ENCODE measurements at regions not wholly inside any gene's neighbourhood (a gene's known extent, or its start where the extent isn't known, plus 50 kb on each side); places are given as distances from the start of the nearest gene placed in this dataset.

DNA sequence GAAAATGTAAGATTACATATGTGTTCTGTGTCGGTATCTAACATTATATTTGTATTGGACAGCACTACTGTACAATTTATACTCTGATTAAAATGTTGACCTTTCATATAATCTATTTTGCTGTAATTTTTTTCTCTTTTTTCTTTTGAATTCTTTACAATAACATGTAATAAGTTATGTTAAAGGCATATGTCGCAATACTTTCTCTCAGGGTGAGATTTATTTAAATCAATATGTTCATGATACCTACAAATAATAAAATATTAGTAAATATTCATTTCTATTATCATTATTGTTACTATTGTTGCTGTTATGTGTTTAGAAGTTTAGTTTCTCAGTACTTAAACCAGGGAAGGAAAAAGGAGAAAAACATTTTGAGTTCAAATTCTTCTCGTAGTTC is 807.4 kb downstream of the STIM2 start:
- H3K4me3 ChIP-seq (ENCODE audit: low read depth, low read length), result no peak overlapping the region
- TF ChIP-seq, protein P1, sequence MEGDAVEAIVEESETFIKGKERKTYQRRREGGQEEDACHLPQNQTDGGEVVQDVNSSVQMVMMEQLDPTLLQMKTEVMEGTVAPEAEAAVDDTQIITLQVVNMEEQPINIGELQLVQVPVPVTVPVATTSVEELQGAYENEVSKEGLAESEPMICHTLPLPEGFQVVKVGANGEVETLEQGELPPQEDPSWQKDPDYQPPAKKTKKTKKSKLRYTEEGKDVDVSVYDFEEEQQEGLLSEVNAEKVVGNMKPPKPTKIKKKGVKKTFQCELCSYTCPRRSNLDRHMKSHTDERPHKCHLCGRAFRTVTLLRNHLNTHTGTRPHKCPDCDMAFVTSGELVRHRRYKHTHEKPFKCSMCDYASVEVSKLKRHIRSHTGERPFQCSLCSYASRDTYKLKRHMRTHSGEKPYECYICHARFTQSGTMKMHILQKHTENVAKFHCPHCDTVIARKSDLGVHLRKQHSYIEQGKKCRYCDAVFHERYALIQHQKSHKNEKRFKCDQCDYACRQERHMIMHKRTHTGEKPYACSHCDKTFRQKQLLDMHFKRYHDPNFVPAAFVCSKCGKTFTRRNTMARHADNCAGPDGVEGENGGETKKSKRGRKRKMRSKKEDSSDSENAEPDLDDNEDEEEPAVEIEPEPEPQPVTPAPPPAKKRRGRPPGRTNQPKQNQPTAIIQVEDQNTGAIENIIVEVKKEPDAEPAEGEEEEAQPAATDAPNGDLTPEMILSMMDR (IDR thresholded peaks at IDR 0.05; ENCODE audit: insufficient read depth, low read length, missing control alignments), result no peak
- POLR2A ChIA-PET, result no interaction called here
- no peak for DNase-seq (ENCODE audit: low read depth, low spot score)
- CTCF ChIA-PET, result no interaction called here

DNA sequence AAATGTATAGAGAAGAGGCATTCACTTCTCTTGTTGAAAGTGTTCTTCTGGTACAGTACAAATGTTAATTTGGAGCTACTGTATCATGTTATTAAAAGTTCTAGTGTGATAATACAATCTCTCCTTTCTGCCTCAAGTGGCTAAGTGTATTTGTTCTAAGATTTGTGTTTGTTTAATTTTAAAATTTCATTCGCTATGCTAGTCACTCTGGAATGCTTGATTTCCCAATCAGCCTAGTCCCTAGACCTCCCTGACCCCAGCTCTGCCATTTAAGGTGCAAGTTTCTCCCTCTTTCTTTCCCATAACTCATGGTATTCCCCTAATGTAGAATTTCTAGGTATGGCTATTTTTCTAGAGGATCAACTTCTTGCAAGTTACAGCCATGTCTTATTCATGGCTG is 817.4 kb downstream of the STIM2 start:
- H3K4me3 ChIP-seq (ENCODE audit: low read depth, low read length), result no peak overlapping the region
- CTCF ChIA-PET, result no interaction called here
- POLR2A ChIA-PET, result no interaction called here
- no peak for DNase-seq (ENCODE audit: low read depth, low spot score)
- TF ChIP-seq, protein P1 (IDR thresholded peaks at IDR 0.05; ENCODE audit: insufficient read depth, low read length, missing control alignments), result no peak

DNA sequence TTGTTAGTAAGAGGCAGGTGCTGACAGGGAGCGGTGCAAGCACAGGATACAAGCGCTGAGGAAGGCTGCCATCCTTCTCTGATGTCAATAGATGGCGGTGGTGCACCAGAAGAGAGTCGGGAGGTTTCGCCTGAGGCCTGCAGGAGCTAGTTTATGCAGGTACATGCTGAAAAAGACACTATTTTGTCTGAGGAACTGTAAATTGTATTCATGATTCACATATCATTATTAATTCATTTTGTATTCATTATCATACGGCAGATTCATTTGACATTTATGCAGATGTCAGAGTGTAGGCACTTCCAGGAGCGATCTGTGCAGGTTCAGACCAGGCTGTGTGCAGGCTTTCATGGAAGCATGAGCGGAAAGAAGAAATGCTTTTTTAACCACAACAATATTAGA is 824.0 kb downstream of the STIM2 start:
- POLR2A ChIA-PET, result no interaction called here
- no peak for DNase-seq (ENCODE audit: low read depth, low spot score)
- TF ChIP-seq, protein P1 (IDR thresholded peaks at IDR 0.05; ENCODE audit: insufficient read depth, low read length, missing control alignments), result peak; percentile 56

DNA sequence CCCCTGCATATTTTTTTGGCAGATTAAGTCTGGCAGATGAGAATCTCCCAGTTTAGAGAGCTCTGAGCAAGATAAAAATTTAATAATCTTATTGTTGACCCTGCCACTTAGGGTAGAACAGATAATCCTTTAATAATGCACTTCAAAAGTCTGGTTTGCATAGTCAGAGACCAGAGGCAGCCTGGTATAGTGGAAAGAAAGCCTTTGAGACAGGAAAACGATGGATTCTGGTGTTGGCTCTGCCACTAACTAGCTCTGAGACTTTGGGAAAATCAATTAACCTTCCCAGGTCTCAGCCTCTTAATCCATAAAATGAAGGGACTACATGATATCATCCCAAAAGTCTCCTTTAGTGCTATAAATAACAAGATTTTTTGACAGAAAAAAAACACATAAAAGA is 824.5 kb downstream of the STIM2 start:
- CTCF ChIA-PET, result interaction anchor here (0.8 to 1.6 kb wide), 3 partner anchors 10 to 636 kb away, joined by 3 to 4 read pairs (median 3); no protein-coding TSS in a partner anchor

More for the DNA sequence above, 824.0 kb downstream of the STIM2 start:
- no peak overlapping the region for H3K4me3 ChIP-seq (ENCODE audit: low read depth, low read length)
- CTCF ChIA-PET, result interaction anchor here (1.0 to 1.6 kb wide), 3 partner anchors 10 to 636 kb away, joined by 3 to 4 read pairs (median 3); no protein-coding TSS in a partner anchor

DNA sequence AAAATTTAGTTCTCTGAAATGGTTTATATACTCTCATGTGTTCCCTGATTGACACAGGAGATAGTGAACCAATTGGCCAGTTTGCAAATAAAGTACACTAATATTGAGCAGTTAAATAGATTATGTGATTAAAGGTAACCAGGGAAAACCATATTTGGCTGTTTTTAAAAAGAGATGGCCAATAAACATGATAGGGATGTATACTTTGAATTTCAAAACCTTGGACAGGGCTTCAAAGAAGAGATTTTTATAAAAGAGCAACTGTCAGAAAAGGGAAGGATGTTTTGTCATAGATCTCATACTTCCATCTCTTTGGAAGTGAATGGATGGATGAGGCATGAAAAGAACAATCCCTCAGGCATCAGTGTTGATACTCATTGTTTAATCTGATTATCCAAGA is 825.3 kb downstream of the STIM2 start:
- ChIA-PET POLR2A (no interaction called here), CTCF (interaction anchor here (0.8 kb wide), 1 partner anchor 9 kb away, joined by 3 read pairs; no protein-coding TSS in a partner anchor)
- H3K4me3 ChIP-seq (ENCODE audit: low read depth, low read length), result no peak overlapping the region
- TF ChIP-seq, protein P1 (IDR thresholded peaks at IDR 0.05; ENCODE audit: insufficient read depth, low read length, missing control alignments), result no peak
- DNase-seq (ENCODE audit: low read depth, low spot score), result no peak

More for the DNA sequence above, 824.5 kb downstream of the STIM2 start:
- TF ChIP-seq, protein P1 (IDR thresholded peaks at IDR 0.05; ENCODE audit: insufficient read depth, low read length, missing control alignments), result no peak
- no peak overlapping the region for H3K4me3 ChIP-seq (ENCODE audit: low read depth, low read length)
- POLR2A ChIA-PET, result no interaction called here
- DNase-seq (ENCODE audit: low read depth, low spot score), result no peak

DNA sequence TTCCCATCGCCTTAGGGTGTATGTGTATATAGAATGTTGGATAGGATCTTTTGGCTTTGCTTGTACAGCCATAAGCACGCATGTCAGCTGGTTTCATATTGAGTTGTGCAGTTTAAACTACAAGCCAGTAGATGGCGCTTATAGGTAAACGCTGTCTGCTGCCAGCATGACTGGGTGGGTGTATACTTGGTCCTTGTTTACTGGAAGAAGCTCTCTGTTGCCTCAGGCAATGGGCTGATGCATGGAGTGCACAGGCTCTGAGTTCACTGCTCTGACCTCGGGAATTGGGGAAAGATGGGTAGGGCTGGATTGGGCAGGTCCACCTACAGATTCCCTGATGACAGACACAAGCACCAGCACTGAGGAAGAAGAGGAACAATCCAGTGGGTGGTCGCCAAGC is 831.5 kb downstream of the STIM2 start:
- H3K4me3 ChIP-seq (ENCODE audit: low read depth, low read length), result no peak overlapping the region
- TF ChIP-seq, protein P1 (IDR thresholded peaks at IDR 0.05; ENCODE audit: insufficient read depth, low read length, missing control alignments), result no peak
- no peak for DNase-seq (ENCODE audit: low read depth, low spot score)
- CTCF ChIA-PET, result no interaction called here
- POLR2A ChIA-PET, result no interaction called here
